Skeletal muscle satellite cell (primary cell): ENCODE measurements at regions not wholly inside any gene's neighbourhood (a gene's known extent, or its start where the extent isn't known, plus 50 kb on each side); places are given as distances from the start of the nearest gene placed in this dataset.

Experiments used
- H3K27me3 ChIP-seq: 2 replicates; pipeline ENCODE4 v1.7.0; 2013; ENCODE audit warnings: low read length; ENCODE audit not compliant: control insufficient read depth, insufficient read depth
- H3K36me3 ChIP-seq: 2 replicates; pipeline ENCODE4 v1.7.0; 2013; ENCODE audit warnings: mild to moderate bottlenecking, control low read depth, low read length; ENCODE audit not compliant: insufficient read depth
- H3K4me1 ChIP-seq: 2 replicates; pipeline ENCODE4 v1.7.0; 2013; ENCODE audit warnings: low read length; ENCODE audit not compliant: control insufficient read depth, insufficient read depth
- H3K4me2 ChIP-seq: 2 replicates; pipeline ENCODE4 v1.7.0; 2013; ENCODE audit warnings: mild to moderate bottlenecking, low read length
- H3K4me3 ChIP-seq: 2 replicates; pipeline ENCODE4 v1.7.0; 2013; ENCODE audit warnings: low read length
- H3K9ac ChIP-seq: 2 replicates; pipeline ENCODE4 v1.7.0; 2013; ENCODE audit warnings: mild to moderate bottlenecking, low read depth, low read length, moderate library complexity
- H3K9me3 ChIP-seq: replicated peaks from 2 replicates; pipeline ENCODE4 v1.7.0; 2013; ENCODE audit warnings: mild to moderate bottlenecking, control low read depth, low read length

GRCh38 chr1:222109836-222110235, 367.9 kb upstream of the DUSP10 start:
- no peak overlapping the region for H3K9ac ChIP-seq
- no peaks in the 10 kb centered on the region for H3K4me1 ChIP-seq
- H3K4me2 ChIP-seq, result no peak overlapping the region
- no peaks in the 10 kb centered on the region for H3K9me3 ChIP-seq
- H3K36me3 ChIP-seq, result no peaks in the 10 kb centered on the region
- no peaks in the 10 kb centered on the region for H3K27me3 ChIP-seq
- no peak overlapping the region for H3K4me3 ChIP-seq

- Histone ChIP-seq H3K4me3 (no peak overlapping the region), H3K27me3 (no peaks in the 10 kb centered on the region), H3K9me3 (no peaks in the 10 kb centered on the region), H3K4me2 (no peak overlapping the region), H3K4me1 (no peaks in the 10 kb centered on the region), H3K9ac (no peak overlapping the region), H3K36me3 (no peaks in the 10 kb centered on the region)
These were observed 366.1 kb upstream of the DUSP10 start for GRCh38 chr1:222107975-222108374.

DNA sequence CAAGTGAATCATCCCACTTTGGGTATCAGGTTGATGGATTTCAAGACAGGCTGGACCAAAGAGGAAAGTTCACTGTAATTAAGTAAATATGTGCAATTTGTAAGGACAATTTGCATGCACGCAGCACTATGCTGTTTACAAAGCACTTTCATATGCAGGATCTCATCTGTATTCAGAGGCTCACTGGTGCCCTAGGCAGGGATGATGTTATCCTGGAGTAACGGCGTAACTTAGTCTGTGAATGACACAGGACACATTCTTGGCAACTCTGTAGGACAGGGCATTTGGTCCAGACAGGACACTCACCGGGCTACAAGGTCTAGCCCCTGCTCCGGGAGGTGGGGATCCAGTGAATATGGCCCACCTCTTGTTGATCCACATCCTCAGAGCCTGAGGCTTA, 365.4 kb upstream of the DUSP10 start:
- H3K9me3 ChIP-seq, result no peaks in the 10 kb centered on the region
- H3K9ac ChIP-seq, result no peak overlapping the region
- H3K36me3 ChIP-seq, result no peaks in the 10 kb centered on the region
- no peaks in the 10 kb centered on the region for H3K27me3 ChIP-seq
- H3K4me1 ChIP-seq, result no peaks in the 10 kb centered on the region
- H3K4me2 ChIP-seq, result no peak overlapping the region
- no peak overlapping the region for H3K4me3 ChIP-seq

GRCh38 chr1:222106377-222106776, 364.5 kb upstream of the DUSP10 start:
- Histone ChIP-seq H3K4me3 (no peak overlapping the region), H3K4me2 (no peak overlapping the region)

GRCh38 chr1:222105861-222106260, 364.0 kb upstream of the DUSP10 start:
- no peaks in the 10 kb centered on the region for H3K36me3 ChIP-seq
- H3K27me3 ChIP-seq, result no peaks in the 10 kb centered on the region
- no peak overlapping the region for H3K4me2 ChIP-seq
- H3K4me1 ChIP-seq, result no peaks in the 10 kb centered on the region
- no peak overlapping the region for H3K9ac ChIP-seq
- H3K9me3 ChIP-seq, result no peaks in the 10 kb centered on the region
- no peak overlapping the region for H3K4me3 ChIP-seq

More at GRCh38 chr1:222106377-222106776, 364.5 kb upstream of the DUSP10 start:
- no peaks in the 10 kb centered on the region for H3K4me1 ChIP-seq
- no peaks in the 10 kb centered on the region for H3K9me3 ChIP-seq
- no peak overlapping the region for H3K9ac ChIP-seq
- H3K27me3 ChIP-seq, result no peaks in the 10 kb centered on the region
- H3K36me3 ChIP-seq, result no peaks in the 10 kb centered on the region

- Histone ChIP-seq H3K9ac (no peak overlapping the region), H3K27me3 (no peaks in the 10 kb centered on the region), H3K4me3 (no peak overlapping the region), H3K9me3 (no peaks in the 10 kb centered on the region), H3K4me2 (no peak overlapping the region), H3K4me1 (no peaks in the 10 kb centered on the region), H3K36me3 (no peaks in the 10 kb centered on the region)
These were observed 363.5 kb upstream of the DUSP10 start for GRCh38 chr1:222105393-222105737.

DNA sequence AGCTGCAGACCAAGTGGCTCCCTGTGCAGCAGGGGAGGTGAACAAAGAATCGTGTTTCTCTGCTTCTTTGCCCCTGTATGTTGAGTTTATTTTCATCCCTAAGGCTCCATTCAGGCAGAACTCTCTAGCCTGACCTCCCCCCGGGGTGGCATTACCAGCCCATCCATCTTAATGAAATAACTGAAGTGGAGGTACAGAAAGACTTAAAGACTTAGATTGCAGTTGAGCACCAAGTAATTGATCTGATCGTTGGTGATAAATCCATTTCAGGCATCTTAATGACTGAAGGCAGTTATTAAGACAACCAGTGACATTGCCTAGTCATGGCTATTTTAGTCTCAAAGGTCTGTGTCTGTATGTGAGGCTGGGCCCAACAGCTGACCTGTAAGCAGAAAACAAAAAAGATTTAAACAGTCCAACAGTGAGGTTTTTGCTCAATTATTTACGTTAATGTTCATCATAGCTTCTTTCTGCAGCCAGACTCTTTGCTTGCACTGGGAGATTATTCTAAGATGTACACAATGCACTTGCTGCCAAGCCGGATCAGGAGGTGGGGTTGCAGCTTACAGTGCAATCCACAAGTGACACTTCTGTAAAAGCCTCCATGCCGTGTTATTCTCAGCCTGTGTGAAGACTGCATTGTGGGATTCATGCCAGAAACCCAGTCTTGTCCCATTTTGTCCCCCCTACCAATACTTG, 363.0 kb upstream of the DUSP10 start:
- H3K4me3 ChIP-seq, result no peak overlapping the region
- no peaks in the 10 kb centered on the region for H3K27me3 ChIP-seq
- H3K9ac ChIP-seq, result no peak overlapping the region
- no peaks in the 10 kb centered on the region for H3K36me3 ChIP-seq
- no peak overlapping the region for H3K4me2 ChIP-seq
- H3K4me1 ChIP-seq, result no peaks in the 10 kb centered on the region
- no peaks in the 10 kb centered on the region for H3K9me3 ChIP-seq

DNA sequence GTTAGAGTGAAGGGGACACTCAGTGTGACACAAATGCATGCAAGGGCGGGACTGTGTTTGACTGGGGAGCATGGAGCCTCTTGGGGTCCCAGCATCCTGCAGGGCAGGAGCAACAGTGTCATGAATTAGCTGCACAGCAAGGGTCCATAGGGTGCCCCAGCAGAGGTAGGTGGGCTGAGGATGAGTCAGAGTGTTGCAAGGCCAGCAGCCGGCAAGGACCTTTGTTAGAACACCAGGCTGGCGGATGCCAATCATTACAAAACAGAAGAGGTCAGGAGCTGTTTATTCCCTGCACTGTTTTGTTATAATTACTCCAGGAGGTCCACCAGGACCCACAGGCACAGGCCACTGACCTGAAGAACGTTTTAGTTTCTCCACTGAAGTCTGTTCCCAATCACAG, 362.2 kb upstream of the DUSP10 start:
- Histone ChIP-seq H3K4me2 (no peak overlapping the region), H3K4me1 (no peaks in the 10 kb centered on the region), H3K4me3 (no peak overlapping the region), H3K27me3 (no peaks in the 10 kb centered on the region), H3K9me3 (no peaks in the 10 kb centered on the region), H3K9ac (no peak overlapping the region), H3K36me3 (no peaks in the 10 kb centered on the region)

DNA sequence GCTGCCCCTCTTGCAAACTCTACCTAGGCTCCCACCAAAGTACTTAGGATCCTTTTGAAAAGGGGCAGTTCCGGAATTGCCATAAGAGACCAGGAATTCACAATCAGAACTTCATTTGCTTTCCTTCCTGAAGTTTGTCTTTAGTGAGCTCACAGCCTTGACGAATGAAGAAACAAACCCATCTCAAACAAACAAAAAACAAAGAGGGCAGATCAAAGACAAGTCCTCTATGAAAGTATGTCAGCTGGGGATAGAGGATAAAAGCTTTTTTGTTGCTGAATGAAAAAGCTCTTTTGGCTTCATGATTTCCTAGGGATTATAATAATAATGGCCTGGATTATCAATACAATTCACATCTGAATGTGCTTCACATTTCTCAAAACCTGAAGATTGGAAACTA, 357.9 kb upstream of the DUSP10 start:
- H3K36me3 ChIP-seq, result no peaks in the 10 kb centered on the region
- H3K4me2 ChIP-seq, result no peak overlapping the region
- H3K9me3 ChIP-seq, result no peaks in the 10 kb centered on the region
- H3K4me1 ChIP-seq, result peaks cover 4% of the 10 kb centered on the region
- H3K27me3 ChIP-seq, result no peaks in the 10 kb centered on the region
- no peak overlapping the region for H3K9ac ChIP-seq
- H3K4me3 ChIP-seq, result no peak overlapping the region

DNA sequence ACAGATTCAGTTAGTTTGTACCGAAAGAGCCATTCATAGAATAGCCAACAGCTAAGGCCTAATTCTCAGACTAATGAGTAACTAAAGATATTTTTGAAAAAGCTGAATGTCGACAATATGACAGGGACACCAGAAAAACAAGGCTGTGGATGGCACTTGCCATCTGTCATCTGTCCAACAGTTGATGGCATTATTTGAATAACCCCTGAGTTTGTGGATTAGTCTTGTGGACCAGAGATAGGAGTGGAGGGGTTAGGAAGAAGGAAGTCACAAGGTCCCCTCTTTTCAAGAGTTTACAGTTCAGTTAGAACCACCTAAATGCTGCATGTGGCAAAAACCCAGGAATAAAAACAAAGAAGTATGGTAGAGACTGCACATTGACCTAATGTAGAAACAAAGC, 356.5 kb upstream of the DUSP10 start:
- Histone ChIP-seq H3K4me3 (no peak overlapping the region), H3K36me3 (no peaks in the 10 kb centered on the region), H3K9me3 (no peaks in the 10 kb centered on the region), H3K4me2 (no peak overlapping the region), H3K4me1 (peaks cover 4% of the 10 kb centered on the region), H3K9ac (no peak overlapping the region), H3K27me3 (no peaks in the 10 kb centered on the region)

DNA sequence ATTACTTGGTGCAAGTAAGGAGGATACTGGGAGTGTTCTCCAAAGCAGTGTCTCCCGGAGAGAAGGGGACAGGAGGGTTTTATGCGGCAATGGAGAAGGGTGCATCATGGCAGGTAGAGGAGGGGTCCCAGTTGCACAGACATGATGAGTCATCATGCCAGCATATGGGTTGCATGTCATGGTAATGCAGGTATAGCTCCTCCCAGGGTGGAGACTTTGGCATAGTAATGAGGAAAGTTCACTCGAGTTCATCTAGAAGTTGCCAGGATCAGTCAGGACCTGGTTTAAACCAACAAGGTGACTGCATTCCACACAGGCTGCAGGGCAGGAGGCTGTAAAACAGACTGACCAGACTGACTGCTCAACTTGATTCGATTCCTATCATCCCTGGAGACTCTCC, 355.7 kb upstream of the DUSP10 start:
- Histone ChIP-seq H3K4me1 (peaks cover 4% of the 10 kb centered on the region), H3K27me3 (no peaks in the 10 kb centered on the region), H3K9me3 (no peaks in the 10 kb centered on the region), H3K36me3 (no peaks in the 10 kb centered on the region), H3K9ac (no peak overlapping the region), H3K4me2 (no peak overlapping the region), H3K4me3 (no peak overlapping the region)

- H3K4me1 ChIP-seq, result peaks cover 4% of the 10 kb centered on the region
- H3K27me3 ChIP-seq, result no peaks in the 10 kb centered on the region
- no peaks in the 10 kb centered on the region for H3K9me3 ChIP-seq
- no peak overlapping the region for H3K9ac ChIP-seq
- H3K4me3 ChIP-seq, result no peak overlapping the region
- H3K36me3 ChIP-seq, result no peaks in the 10 kb centered on the region
- H3K4me2 ChIP-seq, result no peak overlapping the region
These were observed 355.0 kb upstream of the DUSP10 start for GRCh38 chr1:222096883-222097282.
